Mucosa of rectum (tissue), 2 donors: ENCODE measurements at regions not wholly inside any gene's neighbourhood (a gene's known extent, or its start where the extent isn't known, plus 50 kb on each side); places are given as distances from the start of the nearest gene placed in this dataset.
"Not testable (repeated sequence)": the region's sequence is repeated elsewhere in the genome, so short reads cannot be mapped to it uniquely, and the experiment has no call there.

ENCODE experiments used
- H3K27ac ChIP-seq, 2 donors: one replicate each; pipeline ENCODE4 v1.7.0; 2013; ENCODE audit warnings: inconsistent platforms in 2 of 2, low read depth in 2 of 2, low read length in 2 of 2
- H3K27me3 ChIP-seq, 2 donors: one replicate each; pipeline ENCODE4 v1.7.0; 2013; ENCODE audit warnings: low read length in 2 of 2; ENCODE audit not compliant: control insufficient read depth in 2 of 2, insufficient read depth in 2 of 2
- H3K36me3 ChIP-seq, 2 donors: one replicate each; pipeline ENCODE4 v1.7.0; 2013; ENCODE audit warnings: low read length in 2 of 2; ENCODE audit not compliant: control insufficient read depth in 2 of 2, insufficient read depth in 2 of 2
- H3K4me1 ChIP-seq, 2 donors: one replicate each; pipeline ENCODE4 v1.7.0; 2013; ENCODE audit warnings: low read length in 2 of 2, mild to moderate bottlenecking in 1 of 2; ENCODE audit not compliant: control insufficient read depth in 2 of 2, insufficient read depth in 2 of 2
- H3K4me3 ChIP-seq, 2 donors: one replicate each; pipeline ENCODE4 v1.7.0; 2013; ENCODE audit warnings: low read length in 2 of 2
- H3K9ac ChIP-seq, 2 donors: one replicate each; pipeline ENCODE4 v1.7.0; 2013; ENCODE audit warnings: low read length in 2 of 2, low read depth in 1 of 2, mild to moderate bottlenecking in 1 of 2
- H3K9me3 ChIP-seq, 2 donors: one replicate each; pipeline ENCODE4 v1.7.0; 2013; ENCODE audit warnings: low read length in 2 of 2; ENCODE audit not compliant: control insufficient read depth in 2 of 2
- donor health status: healthy.
- donor health status: Normal muscosa, but diverticular disease.

DNA sequence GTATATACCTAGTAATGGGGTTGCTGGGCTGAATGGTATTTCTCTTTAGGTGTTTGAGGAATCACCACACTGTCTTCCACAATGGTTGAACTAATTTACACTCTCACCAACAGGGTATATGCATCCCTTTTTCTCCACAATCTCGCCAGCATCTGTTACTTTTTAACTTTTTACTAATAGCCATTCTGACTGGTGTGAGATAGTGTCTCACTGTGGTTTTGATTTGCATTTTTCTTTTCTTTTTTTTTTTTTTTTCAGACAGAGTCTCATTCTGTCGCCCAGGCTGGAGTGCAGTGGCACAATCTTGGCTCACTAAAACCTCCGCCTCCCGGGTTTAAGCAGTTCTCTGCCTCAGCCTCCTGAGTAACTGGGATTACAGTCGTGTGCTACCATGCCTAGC lies 134.7 kb upstream of the PGRMC2 start:
- H3K4me3 ChIP-seq, H3K9me3 ChIP-seq, H3K27ac ChIP-seq, H3K27me3 ChIP-seq, H3K36me3 ChIP-seq, H3K9ac ChIP-seq, H3K4me1 ChIP-seq: not testable (repeated sequence)

DNA sequence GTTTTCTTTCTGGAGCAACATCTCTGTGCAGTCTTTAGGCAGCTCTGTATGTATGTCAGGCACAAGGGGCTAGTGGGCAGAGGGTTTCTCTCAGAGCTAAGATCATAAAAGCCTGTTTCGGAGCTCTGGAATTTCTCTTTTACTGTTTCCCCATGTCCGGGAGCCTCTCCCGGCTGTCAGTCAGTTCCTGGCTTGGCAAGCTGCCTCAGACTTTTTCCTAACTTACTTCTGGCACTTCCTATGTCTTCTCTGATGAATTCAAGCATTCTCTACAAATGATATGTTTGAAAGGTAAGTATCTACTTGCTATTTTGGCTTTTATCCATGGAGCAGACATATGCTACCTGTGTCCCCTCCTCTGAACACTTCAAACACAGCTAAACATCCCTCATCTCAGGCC lies 129.3 kb upstream of the PGRMC2 start:
- H3K4me1 ChIP-seq: no peaks in the 10 kb centered on the region
- no peaks in the 10 kb centered on the region for H3K27me3 ChIP-seq
- no peak overlapping the region for H3K27ac ChIP-seq
- H3K36me3 ChIP-seq: no peaks in the 10 kb centered on the region
- no peaks in the 10 kb centered on the region for H3K9me3 ChIP-seq
- H3K9ac ChIP-seq: no peak overlapping the region
- H3K4me3 ChIP-seq: no peak overlapping the region

GRCh38 chr4:128410037-128410436 lies 122.4 kb upstream of the PGRMC2 start:
- Histone ChIP-seq H3K36me3 (no peaks in the 10 kb centered on the region), H3K4me3 (no peak overlapping the region), H3K27me3 (no peaks in the 10 kb centered on the region), H3K9me3 (no peaks in the 10 kb centered on the region), H3K4me1 (no peaks in the 10 kb centered on the region), H3K9ac (no peak overlapping the region), H3K27ac (no peak overlapping the region)

DNA sequence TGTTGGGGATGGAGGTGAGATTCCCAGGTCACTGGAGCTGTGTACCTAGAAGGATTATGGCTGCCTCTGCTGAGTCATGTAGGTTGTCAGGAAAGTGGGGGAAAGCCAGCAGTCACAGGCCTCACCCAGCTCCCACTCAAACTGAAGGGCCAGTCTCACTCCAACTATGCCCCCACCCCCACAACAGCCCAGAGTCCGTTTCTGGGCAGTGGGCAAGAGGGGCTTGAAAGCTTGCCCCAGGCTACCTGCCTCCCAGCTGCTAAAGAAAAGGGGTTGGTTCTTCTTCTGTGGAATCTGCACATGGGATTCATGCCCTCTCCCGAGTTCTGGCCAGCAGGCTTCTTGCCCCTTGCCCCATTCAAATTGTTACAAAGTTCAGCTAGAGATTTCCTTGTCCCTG lies 116.0 kb upstream of the PGRMC2 start:
- H3K27ac ChIP-seq: no peak overlapping the region
- H3K9me3 ChIP-seq: no peaks in the 10 kb centered on the region
- no peak overlapping the region for H3K9ac ChIP-seq
- no peaks in the 10 kb centered on the region for H3K27me3 ChIP-seq
- H3K36me3 ChIP-seq: no peaks in the 10 kb centered on the region
- H3K4me3 ChIP-seq: no peak overlapping the region
- H3K4me1 ChIP-seq: no peaks in the 10 kb centered on the region

- H3K27ac ChIP-seq: no peak overlapping the region
- H3K4me1 ChIP-seq: no peaks in the 10 kb centered on the region
- no peak overlapping the region for H3K9ac ChIP-seq
- no peaks in the 10 kb centered on the region for H3K36me3 ChIP-seq
- no peaks in the 10 kb centered on the region for H3K27me3 ChIP-seq
- H3K9me3 ChIP-seq: no peaks in the 10 kb centered on the region
- no peak overlapping the region for H3K4me3 ChIP-seq
Observed at GRCh38 chr4:128394778-128395177, 107.2 kb upstream of the PGRMC2 start.

GRCh38 chr4:128393101-128393704 lies 105.6 kb upstream of the PGRMC2 start:
- no peaks in the 10 kb centered on the region for H3K4me1 ChIP-seq
- H3K36me3 ChIP-seq: no peaks in the 10 kb centered on the region
- H3K9me3 ChIP-seq: no peaks in the 10 kb centered on the region
- no peak overlapping the region for H3K4me3 ChIP-seq
- peak overlapping the region in 1 of 2 donors; percentile 3 for H3K27ac ChIP-seq
- no peaks in the 10 kb centered on the region for H3K27me3 ChIP-seq
- H3K9ac ChIP-seq: no peak overlapping the region

GRCh38 chr4:128390475-128390996 lies 102.9 kb upstream of the PGRMC2 start:
- Histone ChIP-seq H3K27me3 (no peaks in the 10 kb centered on the region), H3K9me3 (no peaks in the 10 kb centered on the region), H3K36me3 (no peaks in the 10 kb centered on the region), H3K27ac (no peak overlapping the region), H3K9ac (no peak overlapping the region), H3K4me1 (peaks cover 0 to 17% of the 10 kb centered on the region in 2 donors), H3K4me3 (no peak overlapping the region)

DNA sequence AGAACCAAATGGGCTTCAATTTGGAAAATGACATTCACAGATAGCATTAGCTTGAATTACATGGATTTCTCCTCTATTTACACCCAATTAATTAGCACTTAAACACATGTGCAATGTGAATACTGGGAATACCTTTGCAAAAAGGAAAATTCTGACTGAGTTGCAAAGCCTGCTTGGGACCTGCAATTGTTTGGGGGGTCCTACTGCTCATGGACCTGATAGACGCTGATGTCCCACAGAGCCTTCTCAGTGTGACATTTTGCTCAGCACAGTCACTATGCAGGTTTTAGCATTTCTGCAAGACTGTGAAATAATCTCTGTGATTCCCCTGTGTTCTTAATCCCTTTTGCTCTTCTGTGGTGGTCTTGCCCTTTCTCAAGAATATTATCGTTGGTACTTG lies 101.2 kb upstream of the PGRMC2 start:
- Histone ChIP-seq H3K9me3 (no peaks in the 10 kb centered on the region), H3K4me3 (no peak overlapping the region), H3K4me1 (peaks cover 0 to 19% of the 10 kb centered on the region in 2 donors), H3K27ac (no peak overlapping the region), H3K36me3 (no peaks in the 10 kb centered on the region), H3K27me3 (no peaks in the 10 kb centered on the region), H3K9ac (no peak overlapping the region)

DNA sequence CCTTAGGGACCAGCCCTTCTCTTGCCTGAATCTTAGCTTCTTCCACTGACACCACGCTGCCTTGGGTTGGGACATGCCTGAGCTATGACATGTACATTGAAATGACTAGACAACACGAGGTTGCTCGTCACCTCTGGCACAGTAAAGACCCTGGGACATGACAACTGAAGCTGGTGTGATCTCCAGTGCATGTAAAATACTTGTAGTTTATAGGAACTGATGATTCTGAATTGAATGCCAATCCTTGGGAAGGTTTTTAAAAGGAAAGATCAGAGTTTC lies 100.7 kb upstream of the PGRMC2 start:
- Histone ChIP-seq H3K9me3 (no peaks in the 10 kb centered on the region), H3K4me3 (no peak overlapping the region), H3K27me3 (no peaks in the 10 kb centered on the region), H3K36me3 (no peaks in the 10 kb centered on the region), H3K4me1 (peaks cover 0 to 19% of the 10 kb centered on the region in 2 donors), H3K9ac (no peak overlapping the region), H3K27ac (no peak overlapping the region)

GRCh38 chr4:128387600-128388351 lies 100.2 kb upstream of the PGRMC2 start:
- Histone ChIP-seq H3K27me3 (no peaks in the 10 kb centered on the region), H3K4me3 (no peak overlapping the region), H3K9me3 (no peaks in the 10 kb centered on the region), H3K4me1 (peaks cover 0 to 19% of the 10 kb centered on the region in 2 donors), H3K9ac (no peak overlapping the region), H3K36me3 (no peaks in the 10 kb centered on the region), H3K27ac (peak overlapping the region; percentile 14 to 66)
